Fibroblast of the aortic adventitia (primary cell): ENCODE measurements at regions not wholly inside any gene's neighbourhood (a gene's known extent, or its start where the extent isn't known, plus 50 kb on each side); places are given as distances from the start of the nearest gene placed in this dataset.

Source experiments
- DNase-seq: peaks from one replicate; pipeline ENCODE4 v3.0.0-alpha.2; 2010; ENCODE audit warnings: low read depth
- H3K4me3 ChIP-seq: 2 replicates; pipeline ENCODE4 v1.5.1; 2011; ENCODE audit warnings: low read depth, mild to moderate bottlenecking, control low read depth, low read length, moderate library complexity
- TF ChIP-seq, protein P1 (sequence below): IDR thresholded peaks from 2 replicates; pipeline ENCODE4 v1.5.1; 2011; ENCODE audit warnings: mild to moderate bottlenecking, low read length, control low read depth, inconsistent platforms; ENCODE audit not compliant: insufficient read depth

GRCh38 chr13:48852911-48853727 is 122.6 kb upstream of the FNDC3A start:
- H3K4me3 ChIP-seq, result no peak overlapping the region
- TF ChIP-seq, protein P1, sequence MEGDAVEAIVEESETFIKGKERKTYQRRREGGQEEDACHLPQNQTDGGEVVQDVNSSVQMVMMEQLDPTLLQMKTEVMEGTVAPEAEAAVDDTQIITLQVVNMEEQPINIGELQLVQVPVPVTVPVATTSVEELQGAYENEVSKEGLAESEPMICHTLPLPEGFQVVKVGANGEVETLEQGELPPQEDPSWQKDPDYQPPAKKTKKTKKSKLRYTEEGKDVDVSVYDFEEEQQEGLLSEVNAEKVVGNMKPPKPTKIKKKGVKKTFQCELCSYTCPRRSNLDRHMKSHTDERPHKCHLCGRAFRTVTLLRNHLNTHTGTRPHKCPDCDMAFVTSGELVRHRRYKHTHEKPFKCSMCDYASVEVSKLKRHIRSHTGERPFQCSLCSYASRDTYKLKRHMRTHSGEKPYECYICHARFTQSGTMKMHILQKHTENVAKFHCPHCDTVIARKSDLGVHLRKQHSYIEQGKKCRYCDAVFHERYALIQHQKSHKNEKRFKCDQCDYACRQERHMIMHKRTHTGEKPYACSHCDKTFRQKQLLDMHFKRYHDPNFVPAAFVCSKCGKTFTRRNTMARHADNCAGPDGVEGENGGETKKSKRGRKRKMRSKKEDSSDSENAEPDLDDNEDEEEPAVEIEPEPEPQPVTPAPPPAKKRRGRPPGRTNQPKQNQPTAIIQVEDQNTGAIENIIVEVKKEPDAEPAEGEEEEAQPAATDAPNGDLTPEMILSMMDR, result no peak
- peak; percentile 22 for DNase-seq

GRCh38 chr13:48853728-48854102 is 122.0 kb upstream of the FNDC3A start:
- peak; percentile 51 for DNase-seq
- TF ChIP-seq, protein P1, result no peak
- H3K4me3 ChIP-seq, result no peak overlapping the region

- TF ChIP-seq, protein P1, result no peak
- no peak overlapping the region for H3K4me3 ChIP-seq
- no peak for DNase-seq
Observed at GRCh38 chr13:48857576-48857975, 118.1 kb upstream of the FNDC3A start.

- TF ChIP-seq, protein P1, result no peak
- no peak for DNase-seq
- H3K4me3 ChIP-seq, result no peak overlapping the region
Observed at GRCh38 chr13:48858122-48858902, 117.4 kb upstream of the FNDC3A start.

DNA sequence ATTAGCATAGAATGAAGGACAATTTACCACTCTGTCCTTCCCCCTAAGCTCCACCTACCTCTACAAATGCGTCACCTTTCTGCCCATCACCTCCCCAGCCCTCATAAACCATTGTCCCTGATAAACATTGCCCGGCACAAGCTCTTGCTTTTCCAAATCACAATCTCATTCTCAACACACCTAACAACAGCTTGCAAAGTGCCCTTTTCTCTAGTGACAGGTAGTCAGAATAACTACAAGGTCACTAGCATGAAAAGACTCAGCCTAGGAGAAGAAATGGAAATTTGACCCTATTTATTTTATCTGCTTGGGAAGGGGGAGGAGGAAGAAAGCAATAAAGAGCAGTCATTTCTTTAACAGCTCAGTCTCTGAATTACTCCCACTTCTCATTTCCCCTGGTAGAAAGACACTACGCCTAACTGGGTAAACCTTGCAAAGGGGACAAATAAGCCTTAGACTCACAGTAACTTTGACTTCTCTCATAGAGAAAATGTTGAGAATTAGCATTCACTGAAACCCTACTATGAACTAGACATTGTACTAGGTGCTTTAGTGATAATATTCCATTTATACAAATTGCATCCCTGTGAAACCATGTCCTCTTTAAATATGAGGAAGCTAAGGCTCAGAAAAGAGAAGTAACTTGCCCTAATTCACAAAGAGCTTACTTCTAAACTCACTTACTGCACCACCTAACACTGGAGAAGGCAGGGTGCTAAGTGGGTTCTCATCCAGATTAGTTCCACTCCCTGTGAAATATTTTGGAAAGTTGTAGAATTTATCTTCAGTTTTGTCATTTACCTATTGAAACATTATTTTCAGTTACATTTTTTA is 116.2 kb upstream of the FNDC3A start:
- no peak for DNase-seq
- TF ChIP-seq, protein P1, result no peak
- H3K4me3 ChIP-seq, result no peak overlapping the region

GRCh38 chr13:48860364-48860763 is 115.3 kb upstream of the FNDC3A start:
- TF ChIP-seq, protein P1, result no peak
- no peak overlapping the region for H3K4me3 ChIP-seq
- no peak for DNase-seq
